ENCODE measurements at regions not wholly inside any gene's neighbourhood (a gene's known extent, or its start where the extent isn't known, plus 50 kb on each side); places are given as distances from the start of the nearest gene placed in this dataset.

- WGBS (ENCODE audit: low lambda C conversion rate): 31% methylated on average over 5 of the region's 5 CpGs
- CTCF ChIA-PET (ENCODE audit: low intra/inter-chr PET ratio, low total read pairs): no interaction called here
- in situ Hi-C loops (cut with HindIII; ENCODE audit: extremely low pct_ligation_motif_present, low pct_unique_long_range_greater_than_20kb): no loop called here
Observed at GRCh38 chr2:57399057-57399456, 647.5 kb upstream of the VRK2 start.

GRCh38 chr2:57402096-57402495, 644.5 kb upstream of the VRK2 start:
- H3K4me1 ChIP-seq (ENCODE audit: insufficient read depth, low read length): no peaks in the 10 kb centered on the region
- no TSS peak for BruUV-seq (replicated peaks)
- H3K27me3 ChIP-seq (ENCODE audit: control insufficient read depth in 1 of 2, insufficient read depth in 2 of 2, low read length in 2 of 2): no peaks in the 10 kb centered on the region
- H3K79me2 ChIP-seq (ENCODE audit: insufficient read depth, low read length): no peaks in the 10 kb centered on the region
- DNase-seq (ENCODE audit: low spot score) (no peak), FAIRE-seq (no peak), ATAC-seq (no peak)
- intact Hi-C loops (cut with micrococcal nuclease; ENCODE audit: unreplicated experiment) (no loop called here), in situ Hi-C loops (cut with HindIII; ENCODE audit: extremely low pct_ligation_motif_present, low pct_unique_long_range_greater_than_20kb) (no loop called here)
- H4K20me1 ChIP-seq (ENCODE audit: insufficient read depth, low read length): no peaks in the 10 kb centered on the region
- no peaks in the 10 kb centered on the region for H3K36me3 ChIP-seq (replicated peaks in 1 of 2; ENCODE audit: control insufficient read depth in 1 of 2, insufficient read depth in 2 of 2, low read length in 2 of 2)
- no peak overlapping the region for H3K4me2 ChIP-seq (ENCODE audit: low read depth, low read length)
- peaks cover 18% of the 10 kb centered on the region for H3K9me3 ChIP-seq (ENCODE audit: low read length)
- ChIA-PET CTCF (ENCODE audit: low intra/inter-chr PET ratio, low total read pairs) (no interaction called here), POLR2A (no interaction called here)
- no peak overlapping the region for H3K4me3 ChIP-seq (replicated peaks in 1 of 3; ENCODE audit: insufficient read depth in 1 of 3, low read depth in 2 of 3, low read length in 3 of 3)
- no peak overlapping the region for H2AFZ ChIP-seq (ENCODE audit: low read length)
- no peak overlapping the region for H3K27ac ChIP-seq (ENCODE audit: extremely low read length, insufficient read depth, low read length)
- WGBS (ENCODE audit: low lambda C conversion rate): 18% methylated on average over 2 of the region's 2 CpGs
- no peak overlapping the region for H3K9ac ChIP-seq (ENCODE audit: insufficient read depth, low read depth, low read length)
- TF ChIP-seq ZNF607 (CRISPR knock-in tag; IDR thresholded peaks at IDR 0.05; ENCODE audit: borderline replicate concordance) (no peak), SETDB1 (CRISPR knock-in tag; IDR thresholded peaks at IDR 0.05; ENCODE audit: borderline replicate concordance) (no peak), KLF15 (CRISPR knock-in tag; IDR thresholded peaks at IDR 0.05; ENCODE audit: borderline replicate concordance) (no peak), ZNF414 (CRISPR knock-in tag; IDR thresholded peaks at IDR 0.05) (no peak), ZNF281 (CRISPR knock-in tag; IDR thresholded peaks at IDR 0.05; ENCODE audit: borderline replicate concordance) (no peak), SIN3A (IDR thresholded peaks at IDR 0.05; ENCODE audit: borderline replicate concordance, low read depth, low read length) (no peak)

More at GRCh38 chr2:57399057-57399456, 647.5 kb upstream of the VRK2 start:
- Histone ChIP-seq H3K4me2 (ENCODE audit: low read depth, low read length) (no peak overlapping the region), H3K27ac (ENCODE audit: extremely low read length, insufficient read depth, low read length) (no peak overlapping the region), H3K4me3 (replicated peaks in 1 of 3; ENCODE audit: insufficient read depth in 1 of 3, low read depth in 2 of 3, low read length in 3 of 3) (no peak overlapping the region), H3K4me1 (ENCODE audit: insufficient read depth, low read length) (no peaks in the 10 kb centered on the region), H3K36me3 (replicated peaks in 1 of 2; ENCODE audit: control insufficient read depth in 1 of 2, insufficient read depth in 2 of 2, low read length in 2 of 2) (no peaks in the 10 kb centered on the region), H4K20me1 (ENCODE audit: insufficient read depth, low read length) (no peaks in the 10 kb centered on the region), H3K27me3 (ENCODE audit: control insufficient read depth in 1 of 2, insufficient read depth in 2 of 2, low read length in 2 of 2) (no peaks in the 10 kb centered on the region), H3K9ac (ENCODE audit: insufficient read depth, low read depth, low read length) (no peak overlapping the region), H3K9me3 (ENCODE audit: low read length) (peaks cover 33% of the 10 kb centered on the region), H2AFZ (ENCODE audit: low read length) (no peak overlapping the region), H3K79me2 (ENCODE audit: insufficient read depth, low read length) (no peaks in the 10 kb centered on the region)
- DNase-seq (ENCODE audit: low spot score) (no peak), ATAC-seq (no peak), FAIRE-seq (no peak)
- BruUV-seq (replicated peaks): no TSS peak
- POLR2A ChIA-PET: no interaction called here
- intact Hi-C loops (cut with micrococcal nuclease; ENCODE audit: unreplicated experiment): no loop called here
- peak; percentile 87 to 92 for TF ChIP-seq MAFK (conservative IDR thresholded peaks at IDR 0.05 in 1 of 2, IDR thresholded peaks at IDR 0.05 in 1 of 2; ENCODE audit: low read length in 2 of 2)
- TF ChIP-seq MAFF (IDR thresholded peaks at IDR 0.05; ENCODE audit: low read depth, low read length): peak; percentile 86
- TF ChIP-seq ATF3 (CRISPR knock-in tag; IDR thresholded peaks at IDR 0.05): no peak
- TF ChIP-seq FIP1L1 (IDR thresholded peaks at IDR 0.05; ENCODE audit: borderline replicate concordance, insufficient read depth, low read depth, low read length): no peak
